HFF-Myc (cell line): ENCODE measurements at regions not wholly inside any gene's neighbourhood (a gene's known extent, or its start where the extent isn't known, plus 50 kb on each side); places are given as distances from the start of the nearest gene placed in this dataset.

Source experiments
- DNase-seq: peaks from one replicate; pipeline ENCODE4 v3.0.0-alpha.2; 2011; ENCODE audit warnings: low read depth; ENCODE audit errors: extremely low read depth
- H3K4me3 ChIP-seq: replicated peaks from 2 replicates; pipeline ENCODE4 v1.5.1; 2011; ENCODE audit warnings: low read depth, mild to moderate bottlenecking, control low read depth, low read length
- TF ChIP-seq, protein P1 (sequence below): IDR thresholded peaks from 2 replicates; pipeline ENCODE4 v1.5.1; 2012; ENCODE audit warnings: mild to moderate bottlenecking, low read depth, low read length, control low read depth; ENCODE audit errors: missing control alignments

DNA sequence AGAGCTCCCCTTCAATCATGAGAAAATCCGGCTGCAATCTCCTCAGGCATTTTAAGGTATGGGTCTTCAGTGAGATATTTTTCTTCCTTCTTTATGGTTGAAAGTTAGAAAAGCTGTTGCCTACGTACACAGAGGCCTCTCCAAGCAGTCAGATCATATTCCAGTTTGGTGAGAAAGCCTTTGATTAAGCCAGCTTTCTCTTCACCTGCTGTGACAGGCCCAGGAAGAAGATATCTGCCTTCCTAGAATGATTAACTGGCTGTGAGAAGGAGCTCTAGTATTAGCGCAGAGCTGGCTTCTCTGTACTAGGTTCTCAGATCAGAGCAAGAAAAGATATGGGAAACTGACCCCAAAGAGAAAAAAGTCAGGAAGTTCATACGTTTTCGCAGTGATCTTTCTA, 585.0 kb upstream of the CHAC2 start:
- DNase-seq: no peak
- H3K4me3 ChIP-seq: no peak overlapping the region
- TF ChIP-seq, protein P1, sequence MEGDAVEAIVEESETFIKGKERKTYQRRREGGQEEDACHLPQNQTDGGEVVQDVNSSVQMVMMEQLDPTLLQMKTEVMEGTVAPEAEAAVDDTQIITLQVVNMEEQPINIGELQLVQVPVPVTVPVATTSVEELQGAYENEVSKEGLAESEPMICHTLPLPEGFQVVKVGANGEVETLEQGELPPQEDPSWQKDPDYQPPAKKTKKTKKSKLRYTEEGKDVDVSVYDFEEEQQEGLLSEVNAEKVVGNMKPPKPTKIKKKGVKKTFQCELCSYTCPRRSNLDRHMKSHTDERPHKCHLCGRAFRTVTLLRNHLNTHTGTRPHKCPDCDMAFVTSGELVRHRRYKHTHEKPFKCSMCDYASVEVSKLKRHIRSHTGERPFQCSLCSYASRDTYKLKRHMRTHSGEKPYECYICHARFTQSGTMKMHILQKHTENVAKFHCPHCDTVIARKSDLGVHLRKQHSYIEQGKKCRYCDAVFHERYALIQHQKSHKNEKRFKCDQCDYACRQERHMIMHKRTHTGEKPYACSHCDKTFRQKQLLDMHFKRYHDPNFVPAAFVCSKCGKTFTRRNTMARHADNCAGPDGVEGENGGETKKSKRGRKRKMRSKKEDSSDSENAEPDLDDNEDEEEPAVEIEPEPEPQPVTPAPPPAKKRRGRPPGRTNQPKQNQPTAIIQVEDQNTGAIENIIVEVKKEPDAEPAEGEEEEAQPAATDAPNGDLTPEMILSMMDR: no peak

DNA sequence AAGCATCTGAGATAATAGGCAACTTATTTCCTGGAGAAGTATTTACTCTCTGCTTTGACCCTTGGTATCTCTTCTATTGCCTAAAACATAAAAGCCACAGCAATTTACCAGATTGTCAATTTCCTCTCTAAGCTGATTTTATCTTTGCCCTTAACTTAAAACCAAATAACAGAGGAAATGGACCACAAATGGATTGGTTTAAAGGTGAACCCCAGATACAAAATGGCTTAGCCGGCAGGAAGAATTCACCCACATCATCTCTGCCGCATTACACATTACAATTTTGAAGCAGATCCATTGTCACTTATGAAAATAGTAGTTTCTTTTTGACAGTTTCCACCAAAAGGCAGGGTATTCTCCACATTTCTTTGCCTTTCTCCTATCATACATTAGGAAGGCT, 585.8 kb upstream of the CHAC2 start:
- DNase-seq: no peak
- H3K4me3 ChIP-seq: no peak overlapping the region
- TF ChIP-seq, protein P1: no peak

DNA sequence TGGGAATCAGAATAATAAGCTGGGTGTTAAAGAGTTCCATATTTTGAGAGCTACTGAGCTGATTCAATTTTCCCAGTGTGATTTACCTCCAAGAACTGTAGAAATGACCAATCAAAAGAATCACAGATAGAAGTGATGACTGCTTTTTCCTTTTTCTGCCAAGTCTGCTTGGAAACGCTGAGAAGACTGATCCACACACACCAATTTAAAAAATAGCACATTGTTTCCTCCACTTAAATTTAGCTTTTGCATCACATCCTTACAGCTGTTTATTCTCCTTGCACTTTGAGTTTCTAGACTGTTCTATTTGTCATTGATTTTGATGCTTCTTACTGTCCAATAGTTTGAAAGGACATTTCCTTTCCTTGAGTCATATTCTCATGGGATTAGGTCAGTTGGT, 590.3 kb upstream of the CHAC2 start:
- H3K4me3 ChIP-seq: no peak overlapping the region
- TF ChIP-seq, protein P1: no peak
- DNase-seq: no peak

DNA sequence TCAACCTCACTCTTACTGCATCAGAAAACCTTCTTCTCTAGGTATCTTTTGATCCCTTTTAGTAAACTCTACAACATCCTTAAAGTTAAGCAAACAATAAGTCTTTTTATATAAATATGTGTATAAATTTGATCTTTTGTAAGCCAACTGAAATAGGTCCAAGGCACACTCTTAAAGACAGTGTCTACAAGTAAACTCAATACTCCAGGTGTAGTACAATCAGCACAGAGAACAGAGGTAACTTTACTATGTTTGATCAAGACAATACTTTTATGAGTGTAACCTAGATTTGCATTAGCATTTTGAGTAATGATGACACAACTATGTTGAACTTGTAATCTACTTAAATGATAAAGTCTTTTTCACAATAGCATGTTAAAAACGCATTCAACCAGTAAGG, 593.1 kb upstream of the CHAC2 start:
- H3K4me3 ChIP-seq: no peak overlapping the region
- DNase-seq: no peak
- TF ChIP-seq, protein P1: no peak

DNA sequence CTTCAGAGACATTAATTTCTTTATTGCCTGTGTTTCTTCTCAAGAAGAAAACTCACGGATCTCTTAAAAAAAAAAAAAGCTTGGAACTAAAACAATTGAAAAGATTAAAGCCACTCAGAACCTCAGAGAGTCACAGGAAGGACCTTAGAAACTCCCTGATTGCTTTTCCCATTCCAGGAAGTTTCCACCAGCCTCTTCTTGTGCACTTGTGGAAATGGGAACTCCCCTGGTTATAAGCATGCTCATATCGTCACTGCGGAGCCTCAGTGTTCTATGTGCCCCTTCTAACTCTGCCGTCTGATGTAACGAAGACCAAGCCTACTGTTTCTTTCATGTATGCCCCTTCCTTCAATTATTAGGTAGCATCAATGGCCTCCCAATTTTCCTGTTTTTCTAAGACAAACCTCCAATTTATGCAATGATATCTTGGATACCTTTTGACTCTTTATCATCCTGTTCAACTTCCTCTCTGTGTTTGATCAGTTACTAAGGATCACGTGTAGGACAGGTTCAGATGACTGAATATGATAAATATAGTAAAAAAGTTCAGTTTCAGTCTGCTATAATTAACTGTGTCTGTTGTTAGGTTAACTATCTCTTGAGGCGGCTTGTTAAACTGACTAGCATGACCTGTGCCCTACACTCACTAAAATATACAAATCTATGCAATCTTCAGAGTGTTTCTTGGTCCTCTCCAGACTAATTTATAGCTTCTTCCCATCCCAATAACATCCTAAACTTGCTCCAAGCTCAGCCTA, 593.7 kb upstream of the CHAC2 start:
- no peak overlapping the region for H3K4me3 ChIP-seq
- DNase-seq: no peak
- TF ChIP-seq, protein P1: no peak

DNA sequence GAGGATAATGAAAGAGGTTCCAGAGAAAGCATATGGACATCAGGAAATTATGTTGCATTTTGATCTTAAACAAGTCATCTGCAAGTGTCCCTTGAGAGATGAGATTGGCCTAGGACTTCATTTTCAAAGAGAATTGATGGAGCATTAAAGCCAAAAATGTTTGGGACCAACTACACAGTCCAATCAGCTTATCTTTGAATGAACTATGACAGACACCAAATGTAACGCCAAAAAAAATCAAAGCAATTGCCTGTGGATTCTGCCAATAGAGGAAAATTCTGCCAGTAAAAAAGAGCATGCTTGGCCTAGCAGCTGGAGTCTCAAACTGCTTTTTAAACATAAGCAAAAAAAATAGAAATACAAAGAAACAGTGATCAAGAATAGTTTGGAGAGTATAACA, 594.5 kb upstream of the CHAC2 start:
- TF ChIP-seq, protein P1: no peak
- no peak for DNase-seq
- no peak overlapping the region for H3K4me3 ChIP-seq

DNA sequence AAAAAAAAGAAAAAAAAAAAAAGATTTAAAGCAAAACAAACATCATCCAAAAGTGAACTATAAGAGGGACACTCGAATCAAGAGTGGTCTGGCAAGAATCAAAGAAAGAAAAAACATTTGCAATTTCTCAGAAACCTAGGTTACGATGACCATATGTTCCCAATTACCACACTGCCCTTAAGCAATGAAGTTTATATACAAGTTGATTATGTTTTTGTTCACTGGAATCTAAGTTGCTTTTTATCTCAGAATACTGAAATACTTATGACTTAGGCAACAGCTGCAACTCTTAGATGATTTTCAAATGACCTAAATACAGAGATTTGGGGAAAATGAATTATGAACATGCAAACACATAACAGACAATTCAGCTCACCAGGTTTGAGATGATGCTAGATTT, 597.1 kb upstream of the CHAC2 start:
- DNase-seq: peak; percentile 17
- TF ChIP-seq, protein P1: no peak
- H3K4me3 ChIP-seq: no peak overlapping the region
